Neuronal stem cell (in vitro differentiated cells): ENCODE measurements at regions not wholly inside any gene's neighbourhood (a gene's known extent, or its start where the extent isn't known, plus 50 kb on each side); places are given as distances from the start of the nearest gene placed in this dataset.

Experiments
- DNase-seq: peaks from one replicate; pipeline ENCODE4 v3.0.0-alpha.2; 2013; ENCODE audit warnings: low spot score
- H2AFZ ChIP-seq: one replicate; pipeline ENCODE4 v1.6.1; 2013; ENCODE audit warnings: mild to moderate bottlenecking, low read length, inconsistent platforms
- H2AK5ac ChIP-seq: 2 replicates; pipeline ENCODE4 v1.6.1; 2013; ENCODE audit warnings: low read depth, mild to moderate bottlenecking, inconsistent platforms, low read length, moderate library complexity, mixed read lengths
- H2BK120ac ChIP-seq: 2 replicates; pipeline ENCODE4 v1.6.1; 2013; ENCODE audit warnings: low read depth, mild to moderate bottlenecking, inconsistent platforms, low read length, moderate library complexity, mixed read lengths
- H2BK12ac ChIP-seq: one replicate; pipeline ENCODE4 v1.6.1; 2013; ENCODE audit warnings: low read length, inconsistent platforms
- H2BK15ac ChIP-seq: 2 replicates; pipeline ENCODE4 v1.6.1; 2013; ENCODE audit warnings: mild to moderate bottlenecking, low read length, inconsistent platforms, mixed read lengths
- H2BK5ac ChIP-seq: one replicate; pipeline ENCODE4 v1.6.1; 2013; ENCODE audit warnings: inconsistent platforms, mild to moderate bottlenecking, low read length, moderate library complexity
- H3K14ac ChIP-seq: one replicate; pipeline ENCODE4 v1.6.1; 2013; ENCODE audit warnings: low read length, inconsistent platforms
- H3K18ac ChIP-seq: 2 replicates; pipeline ENCODE4 v1.6.1; 2013; ENCODE audit warnings: low read length, inconsistent platforms
- H3K23ac ChIP-seq: 2 replicates; pipeline ENCODE4 v1.6.1; 2013; ENCODE audit warnings: low read depth, mild to moderate bottlenecking, mixed read lengths, low read length, inconsistent platforms; ENCODE audit not compliant: poor library complexity
- H3K27ac ChIP-seq: replicated peaks from 3 replicates; pipeline ENCODE4 v1.5.1; 2013; ENCODE audit warnings: low read length, inconsistent platforms
- H3K27me3 ChIP-seq, 3 experiments: 2 replicates each; pipeline ENCODE4 v1.6.1; 2013; ENCODE audit warnings: low read length in 3 of 3, mild to moderate bottlenecking in 2 of 3, inconsistent platforms in 1 of 3, low read depth in 1 of 3, mixed read lengths in 1 of 3, moderate library complexity in 1 of 3; ENCODE audit not compliant: control insufficient read depth in 3 of 3, insufficient read depth in 3 of 3
- H3K36me3 ChIP-seq, 2 donors: replicated peaks in 1 of 2; 2 replicates each; pipeline ENCODE4 v1.6.1; 2013; ENCODE audit warnings: low read length in 2 of 2; ENCODE audit not compliant: control insufficient read depth in 2 of 2, insufficient read depth in 2 of 2
- H3K4ac ChIP-seq: 2 replicates; pipeline ENCODE4 v1.6.1; 2013; ENCODE audit warnings: inconsistent platforms, mild to moderate bottlenecking, low read length, moderate library complexity
- H3K4me1 ChIP-seq, 2 donors: 1 replicate in 1 of 2; 2 replicates in 1 of 2; pipeline ENCODE4 v1.6.1; 2013; ENCODE audit warnings: low read length in 2 of 2, low read depth in 1 of 2; ENCODE audit not compliant: control insufficient read depth in 2 of 2, insufficient read depth in 1 of 2
- H3K4me2 ChIP-seq: one replicate; pipeline ENCODE4 v1.6.1; 2013; ENCODE audit warnings: mild to moderate bottlenecking, low read length, inconsistent platforms; ENCODE audit not compliant: insufficient read depth, poor library complexity, severe bottlenecking
- H3K4me3 ChIP-seq, 2 donors: 2 replicates each; pipeline ENCODE4 v1.5.1; 2013; ENCODE audit warnings: low read length in 2 of 2, mild to moderate bottlenecking in 2 of 2, inconsistent platforms in 1 of 2, moderate library complexity in 1 of 2
- H3K79me1 ChIP-seq: one replicate; pipeline ENCODE4 v1.6.1; 2013; ENCODE audit warnings: low read depth, mild to moderate bottlenecking, inconsistent platforms, low read length, moderate library complexity
- H3K9ac ChIP-seq: one replicate; pipeline ENCODE4 v1.6.1; 2013; ENCODE audit warnings: mild to moderate bottlenecking, low read depth, low read length, inconsistent platforms; ENCODE audit not compliant: poor library complexity
- H3K9me3 ChIP-seq, 2 donors: replicated peaks in 1 of 2; 2 replicates each; pipeline versions ENCODE3 to v1.6.1; 2013; ENCODE audit warnings: low read length in 2 of 2, mild to moderate bottlenecking in 2 of 2, inconsistent platforms in 1 of 2, low read depth in 1 of 2, mixed read lengths in 1 of 2, moderate library complexity in 1 of 2; ENCODE audit not compliant: control insufficient read depth in 2 of 2, insufficient read depth in 1 of 2
- H4K8ac ChIP-seq: one replicate; pipeline ENCODE4 v1.6.1; 2013; ENCODE audit warnings: low read depth, mild to moderate bottlenecking, inconsistent platforms, low read length, moderate library complexity
- H4K91ac ChIP-seq: one replicate; pipeline ENCODE4 v1.6.1; 2013; ENCODE audit warnings: low read length, low read depth, mild to moderate bottlenecking, inconsistent platforms; ENCODE audit not compliant: poor library complexity
- WGBS, 2 donors: extraction: QIAGEN DNeasy Blood & Tissue Kit; methylation state at CpG; one replicate each; pipeline ENCODE4 v1.1.7; 2013; ENCODE audit warnings: missing lambda C conversion rate in 2 of 2, mixed read lengths in 1 of 2; ENCODE audit not compliant: insufficient read length in 2 of 2, insufficient replicate concordance in 1 of 2; ENCODE audit errors: extremely low coverage in 2 of 2; 5-methylcytosine and 5-hydroxymethylcytosine counted together

DNA sequence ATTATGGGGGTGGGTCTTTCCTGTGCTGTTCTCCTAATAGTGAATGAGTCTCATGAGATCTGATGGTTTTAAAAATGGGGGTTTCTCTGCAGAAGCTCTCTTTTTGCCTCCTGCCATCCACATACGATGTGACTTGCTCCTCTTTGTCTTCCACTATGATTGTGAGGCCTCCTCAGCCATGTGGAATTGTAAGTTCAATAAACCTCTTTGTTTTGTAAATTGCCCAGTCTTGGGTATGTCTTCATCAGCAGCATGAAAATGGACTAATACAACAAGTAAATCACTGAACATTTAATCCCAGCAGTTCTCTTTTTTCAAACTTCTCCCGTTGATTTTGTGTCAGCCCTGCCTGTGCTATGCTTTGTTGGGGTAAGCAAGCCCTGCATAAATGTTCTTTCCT is 95.2 kb downstream of the FAM217A start:
- Histone ChIP-seq H3K9me3 (peaks cover 0 to 10% of the 10 kb centered on the region in 2 donors), H3K27me3 (no peaks in the 10 kb centered on the region), H4K91ac (no peak overlapping the region), H3K27ac (no peak overlapping the region), H2AK5ac (no peak overlapping the region), H2BK120ac (no peak overlapping the region), H3K18ac (no peak overlapping the region), H3K23ac (no peak overlapping the region), H3K9ac (no peak overlapping the region), H2AFZ (no peak overlapping the region), H3K4ac (no peak overlapping the region), H2BK5ac (no peak overlapping the region), H2BK15ac (no peak overlapping the region), H3K79me1 (no peaks in the 10 kb centered on the region), H3K14ac (no peak overlapping the region), H2BK12ac (no peak overlapping the region), H3K4me2 (no peak overlapping the region), H3K4me1 (peaks cover 5 to 7% of the 10 kb centered on the region in 2 donors), H3K36me3 (peaks cover 0 to 8% of the 10 kb centered on the region in 2 donors), H3K4me3 (no peak overlapping the region), H4K8ac (no peak overlapping the region)
- no CpG with 5 or more reads among the region's 2 CpGs for WGBS, 2 donors
- DNase-seq: no peak

DNA sequence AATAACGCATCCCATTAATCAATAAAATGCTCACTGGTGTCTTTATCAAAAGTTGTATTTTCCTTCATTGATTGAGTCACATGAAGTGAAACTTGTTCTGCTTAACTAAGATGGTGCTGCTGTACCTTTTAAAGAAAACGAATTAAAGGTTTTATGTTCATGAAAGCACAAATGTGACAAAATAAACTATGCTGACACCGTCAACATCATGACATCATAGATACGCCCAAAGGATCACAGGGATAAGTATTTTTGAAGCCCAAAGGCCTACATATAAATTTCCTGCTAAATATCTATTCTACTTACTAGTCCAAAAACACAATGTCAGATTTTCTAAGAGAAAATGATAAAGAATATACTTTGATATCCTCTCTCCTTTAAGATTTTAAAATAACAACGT is 94.4 kb downstream of the FAM217A start:
- no peak overlapping the region for H2BK15ac ChIP-seq
- H3K27ac ChIP-seq: no peak overlapping the region
- no peak overlapping the region for H2AFZ ChIP-seq
- no peak overlapping the region for H4K8ac ChIP-seq
- H3K23ac ChIP-seq: no peak overlapping the region
- no peak overlapping the region for H3K4me3 ChIP-seq
- peaks cover 0 to 10% of the 10 kb centered on the region in 2 donors for H3K9me3 ChIP-seq
- H2BK5ac ChIP-seq: no peak overlapping the region
- no peak for DNase-seq
- no peak overlapping the region for H3K9ac ChIP-seq
- H3K4ac ChIP-seq: no peak overlapping the region
- H3K36me3 ChIP-seq: peaks cover 0 to 8% of the 10 kb centered on the region in 2 donors
- H2BK120ac ChIP-seq: no peak overlapping the region
- no peak overlapping the region for H2BK12ac ChIP-seq
- H2AK5ac ChIP-seq: no peak overlapping the region
- no peaks in the 10 kb centered on the region for H3K79me1 ChIP-seq
- no peaks in the 10 kb centered on the region for H3K27me3 ChIP-seq
- H3K18ac ChIP-seq: no peak overlapping the region
- H3K14ac ChIP-seq: no peak overlapping the region
- no peak overlapping the region for H4K91ac ChIP-seq
- no peak overlapping the region for H3K4me2 ChIP-seq
- no CpG with 5 or more reads among the region's 5 CpGs for WGBS, 2 donors
- H3K4me1 ChIP-seq: peaks cover 5 to 7% of the 10 kb centered on the region in 2 donors

DNA sequence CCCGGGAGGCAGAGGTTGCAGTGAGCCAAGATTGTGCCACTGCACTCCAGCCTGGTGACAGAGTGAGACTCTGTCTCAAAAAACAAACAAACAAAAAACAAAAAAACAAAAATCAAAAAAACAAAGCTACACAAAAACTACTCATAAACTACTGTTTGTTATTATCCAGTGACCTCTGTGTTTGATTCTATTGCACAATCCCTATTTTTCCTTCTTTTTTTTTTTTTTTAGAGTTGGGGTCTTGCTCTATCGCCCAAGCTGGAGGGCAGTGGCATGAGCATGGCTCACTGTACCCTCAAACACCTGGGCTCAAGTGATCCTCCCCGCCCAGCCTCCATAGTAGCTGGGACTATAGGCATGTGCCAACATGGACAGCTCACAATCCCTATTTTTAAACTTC is 92.7 kb downstream of the FAM217A start:
- peaks cover 0 to 8% of the 10 kb centered on the region in 2 donors for H3K36me3 ChIP-seq
- H3K23ac ChIP-seq: no peak overlapping the region
- H3K27me3 ChIP-seq: no peaks in the 10 kb centered on the region
- no peak overlapping the region for H3K4me2 ChIP-seq
- H4K91ac ChIP-seq: no peak overlapping the region
- no peak overlapping the region for H2BK120ac ChIP-seq
- DNase-seq: no peak
- no peak overlapping the region for H3K27ac ChIP-seq
- no peaks in the 10 kb centered on the region for H3K79me1 ChIP-seq
- H4K8ac ChIP-seq: no peak overlapping the region
- H3K9ac ChIP-seq: no peak overlapping the region
- no peak overlapping the region for H3K4ac ChIP-seq
- no peak overlapping the region for H2BK15ac ChIP-seq
- no peak overlapping the region for H2AK5ac ChIP-seq
- no CpG with 5 or more reads among the region's 3 CpGs for WGBS, 2 donors
- H2BK5ac ChIP-seq: no peak overlapping the region
- H3K4me3 ChIP-seq: no peak overlapping the region
- H3K18ac ChIP-seq: no peak overlapping the region
- H3K9me3 ChIP-seq: peaks cover 0 to 10% of the 10 kb centered on the region in 2 donors
- no peak overlapping the region for H2AFZ ChIP-seq
- H3K14ac ChIP-seq: no peak overlapping the region
- no peak overlapping the region for H2BK12ac ChIP-seq
- H3K4me1 ChIP-seq: peaks cover 5 to 7% of the 10 kb centered on the region in 2 donors

DNA sequence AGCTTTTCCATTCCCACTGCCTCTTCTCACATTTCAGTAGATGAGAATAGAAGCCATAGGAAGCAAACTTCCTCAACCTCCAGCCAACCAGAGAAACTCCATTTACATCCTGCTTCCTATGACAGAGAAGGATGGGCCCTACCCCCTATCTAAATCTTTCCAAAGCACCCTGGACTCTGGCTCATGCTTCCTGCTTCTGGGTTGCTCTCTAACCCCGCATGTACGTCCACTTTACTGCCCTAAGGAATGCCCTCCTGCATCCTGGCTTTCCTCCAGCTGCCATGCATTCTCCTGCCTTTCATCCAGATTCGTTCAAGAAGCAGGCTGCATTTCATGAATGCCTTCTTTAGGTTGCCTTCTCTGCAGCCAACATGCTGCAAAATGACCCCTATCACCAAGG is 91.9 kb downstream of the FAM217A start:
- H3K4me3 ChIP-seq: no peak overlapping the region
- no peak for DNase-seq
- no peak overlapping the region for H2BK15ac ChIP-seq
- H3K18ac ChIP-seq: no peak overlapping the region
- H3K4ac ChIP-seq: no peak overlapping the region
- no peak overlapping the region for H3K14ac ChIP-seq
- peaks cover 0 to 5% of the 10 kb centered on the region in 2 donors for H3K36me3 ChIP-seq
- no peak overlapping the region for H4K8ac ChIP-seq
- H3K79me1 ChIP-seq: no peaks in the 10 kb centered on the region
- no peaks in the 10 kb centered on the region for H3K27me3 ChIP-seq
- no peak overlapping the region for H2AFZ ChIP-seq
- H3K23ac ChIP-seq: no peak overlapping the region
- H3K9ac ChIP-seq: no peak overlapping the region
- no peak overlapping the region for H3K4me2 ChIP-seq
- H3K9me3 ChIP-seq: peaks cover 0 to 6% of the 10 kb centered on the region in 2 donors
- no peak overlapping the region for H2BK5ac ChIP-seq
- H3K4me1 ChIP-seq: peaks cover 5 to 7% of the 10 kb centered on the region in 2 donors
- WGBS, 2 donors: no CpG with 5 or more reads among the region's 3 CpGs
- no peak overlapping the region for H4K91ac ChIP-seq
- H2AK5ac ChIP-seq: no peak overlapping the region
- H2BK120ac ChIP-seq: no peak overlapping the region
- no peak overlapping the region for H2BK12ac ChIP-seq
- no peak overlapping the region for H3K27ac ChIP-seq
